CD14-positive monocyte (primary cell): ENCODE measurements at regions not wholly inside any gene's neighbourhood (a gene's known extent, or its start where the extent isn't known, plus 50 kb on each side); places are given as distances from the start of the nearest gene placed in this dataset.

Experiments
- DNase-seq, 3 donors: peaks; one replicate each; pipeline ENCODE4 v3.0.0-alpha.2; 2011 to 2022
- H2AFZ ChIP-seq: 2 replicates; pipeline ENCODE4 v1.6.0; 2012; ENCODE audit warnings: mild to moderate bottlenecking, low read depth, low read length, inconsistent platforms; ENCODE audit not compliant: insufficient read depth, poor library complexity, severe bottlenecking
- H3K27ac ChIP-seq, 2 donors: 1 replicate in 1 of 2; 2 replicates in 1 of 2; pipeline ENCODE4 v1.5.1; 2012 to 2013; ENCODE audit warnings: low read length in 2 of 2, control low read depth in 1 of 2, inconsistent platforms in 1 of 2, low read depth in 1 of 2, mild to moderate bottlenecking in 1 of 2
- H3K27me3 ChIP-seq, 2 donors: one replicate each; pipeline versions ENCODE4 v1.6.0 to v1.6.1; 2011 to 2013; ENCODE audit warnings: low read length in 2 of 2; ENCODE audit not compliant: control insufficient read depth in 2 of 2, insufficient read depth in 2 of 2
- H3K36me3 ChIP-seq, 2 donors: replicated peaks in 1 of 2; 1 replicate in 1 of 2; 2 replicates in 1 of 2; pipeline versions ENCODE4 v1.5.1 to v1.6.1; 2012 to 2013; ENCODE audit warnings: low read length in 2 of 2, control low read depth in 1 of 2, inconsistent platforms in 1 of 2, mild to moderate bottlenecking in 1 of 2; ENCODE audit not compliant: insufficient read depth in 2 of 2, control insufficient read depth in 1 of 2
- H3K4me1 ChIP-seq, 2 donors: 1 replicate in 1 of 2; 2 replicates in 1 of 2; pipeline versions ENCODE4 v1.5.1 to v1.6.1; 2012 to 2013; ENCODE audit warnings: low read length in 2 of 2, control low read depth in 1 of 2, inconsistent platforms in 1 of 2, mild to moderate bottlenecking in 1 of 2, moderate library complexity in 1 of 2; ENCODE audit not compliant: insufficient read depth in 2 of 2, control insufficient read depth in 1 of 2
- H3K4me2 ChIP-seq: replicated peaks from 2 replicates; pipeline ENCODE3; 2012; ENCODE audit warnings: low read length, moderate library complexity, mild to moderate bottlenecking; ENCODE audit not compliant: poor library complexity, severe bottlenecking; ENCODE audit errors: extremely low read depth
- H3K4me3 ChIP-seq, 3 experiments: fragments of 200-600 bp in 1 of 3; sonication (generic) in 1 of 3; replicated peaks in 1 of 3; 1 replicate in 2 of 3; 2 replicates in 1 of 3; pipeline ENCODE4 v1.5.1; 2011 to 2013; ENCODE audit warnings: low read length in 3 of 3, mild to moderate bottlenecking in 3 of 3, control low read depth in 2 of 3, low read depth in 2 of 3, inconsistent platforms in 1 of 3, moderate library complexity in 1 of 3
- H3K79me2 ChIP-seq: 2 replicates; pipeline ENCODE4 v1.6.0; 2012; ENCODE audit warnings: mild to moderate bottlenecking, control low read depth, inconsistent platforms, low read length, moderate library complexity; ENCODE audit not compliant: insufficient read depth
- H3K9ac ChIP-seq: 2 replicates; pipeline ENCODE4 v1.6.0; 2017; ENCODE audit warnings: low read length, mild to moderate bottlenecking; ENCODE audit not compliant: insufficient read depth, poor library complexity, severe bottlenecking
- H3K9me3 ChIP-seq, 2 donors: replicated peaks in 1 of 2; 1 replicate in 1 of 2; 2 replicates in 1 of 2; pipeline versions ENCODE4 v1.5.1 to v1.6.1; 2012 to 2013; ENCODE audit warnings: low read length in 2 of 2, control low read depth in 1 of 2; ENCODE audit not compliant: control insufficient read depth in 1 of 2, insufficient read depth in 1 of 2
- H4K20me1 ChIP-seq: 2 replicates; pipeline ENCODE4 v1.6.0; 2012; ENCODE audit warnings: mild to moderate bottlenecking, low read length, control low read depth, moderate library complexity; ENCODE audit not compliant: insufficient read depth
- H3K27ac Mint-ChIP-seq, 7 donors: one replicate each; pipeline ENCODE4 v1.8.0; 2020; ENCODE audit warnings: mild to moderate bottlenecking in 7 of 7, mixed read lengths in 7 of 7, moderate library complexity in 6 of 7, inconsistent platforms in 2 of 7
- H3K27me3 Mint-ChIP-seq, 3 donors: one replicate each; pipeline ENCODE4 v1.8.0; 2021 to 2022; ENCODE audit warnings: low read depth in 3 of 3, mild to moderate bottlenecking in 3 of 3, mixed read lengths in 3 of 3, moderate library complexity in 3 of 3, inconsistent platforms in 1 of 3
- H3K36me3 Mint-ChIP-seq, 2 donors: one replicate each; pipeline ENCODE4 v1.8.0; 2020; ENCODE audit warnings: mixed read lengths in 2 of 2, inconsistent platforms in 1 of 2, mild to moderate bottlenecking in 1 of 2
- H3K4me1 Mint-ChIP-seq: one replicate; pipeline ENCODE4 v1.8.0; 2020; ENCODE audit warnings: mild to moderate bottlenecking, mixed read lengths
- H3K4me3 Mint-ChIP-seq, 2 donors: one replicate each; pipeline ENCODE4 v1.8.0; 2020; ENCODE audit warnings: mild to moderate bottlenecking in 2 of 2, mixed read lengths in 2 of 2, moderate library complexity in 1 of 2
- H3K9me3 Mint-ChIP-seq, 7 donors: one replicate each; pipeline ENCODE4 v1.8.0; 2020 to 2022; ENCODE audit warnings: mixed read lengths in 7 of 7, mild to moderate bottlenecking in 6 of 7, moderate library complexity in 6 of 7, inconsistent platforms in 2 of 7
- WGBS: methylation state at CpG from one replicate; pipeline ENCODE4 v1.1.5; 2013; ENCODE audit warnings: missing lambda C conversion rate; ENCODE audit not compliant: insufficient coverage; 5-methylcytosine and 5-hydroxymethylcytosine counted together
- intact Hi-C, 2 donors: fragments of 100-400 bp; cut with micrococcal nuclease; formaldehyde crosslinking; loops; one replicate each; pipeline versions ENCODE4 v1.15.0 to v1.15.1; 2023
- TF ChIP-seq, protein P1 (sequence below): fragments of 200-600 bp; IDR thresholded peaks from one replicate; pipeline ENCODE4 v1.8.0; 2022; ENCODE audit warnings: antibody characterized with exemption, mild to moderate bottlenecking

GRCh38 chr6:149196091-149196490 is 121.4 kb upstream of the TAB2 start:
- no peak overlapping the region for H3K27ac Mint-ChIP-seq

DNA sequence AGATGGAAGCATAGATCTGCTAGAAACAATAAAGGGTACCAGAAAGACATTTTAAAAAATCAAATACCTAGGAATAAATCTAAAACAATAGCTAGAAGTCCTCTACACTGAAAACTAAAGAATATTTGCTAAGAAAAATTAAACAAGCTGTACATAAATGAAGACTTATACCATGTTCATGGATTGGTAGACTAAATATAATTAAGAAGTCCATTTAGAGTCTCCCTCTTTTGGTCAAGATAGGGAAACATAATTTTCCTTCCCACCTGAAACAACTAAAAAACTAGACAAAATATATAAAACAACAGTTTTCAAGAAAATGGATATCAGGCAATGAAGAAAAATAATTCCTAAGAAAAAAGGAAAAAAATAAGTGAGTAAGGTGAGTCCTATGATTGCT is 120.0 kb upstream of the TAB2 start:
- Histone ChIP-seq H4K20me1 (no peaks in the 10 kb centered on the region), H3K36me3 (no peaks in the 10 kb centered on the region), H3K27ac (no peak overlapping the region), H3K79me2 (no peaks in the 10 kb centered on the region), H3K4me3 (no peak overlapping the region), H3K9ac (no peak overlapping the region), H3K4me1 (no peaks in the 10 kb centered on the region), H3K4me2 (no peak overlapping the region), H2AFZ (no peak overlapping the region), H3K9me3 (peaks cover 0 to 3% of the 10 kb centered on the region in 2 donors), H3K27me3 (no peaks in the 10 kb centered on the region)
- no peak for DNase-seq
- Mint-ChIP-seq H3K27me3 (peaks cover 0 to 2% (median 0%) of the 10 kb centered on the region in 3 donors), H3K4me3 (no peak overlapping the region), H3K9me3 (peaks cover 0 to 11% (median 10%) of the 10 kb centered on the region in 7 donors), H3K4me1 (no peaks in the 10 kb centered on the region), H3K36me3 (no peaks in the 10 kb centered on the region), H3K27ac (no peak overlapping the region)
- TF ChIP-seq, protein P1, sequence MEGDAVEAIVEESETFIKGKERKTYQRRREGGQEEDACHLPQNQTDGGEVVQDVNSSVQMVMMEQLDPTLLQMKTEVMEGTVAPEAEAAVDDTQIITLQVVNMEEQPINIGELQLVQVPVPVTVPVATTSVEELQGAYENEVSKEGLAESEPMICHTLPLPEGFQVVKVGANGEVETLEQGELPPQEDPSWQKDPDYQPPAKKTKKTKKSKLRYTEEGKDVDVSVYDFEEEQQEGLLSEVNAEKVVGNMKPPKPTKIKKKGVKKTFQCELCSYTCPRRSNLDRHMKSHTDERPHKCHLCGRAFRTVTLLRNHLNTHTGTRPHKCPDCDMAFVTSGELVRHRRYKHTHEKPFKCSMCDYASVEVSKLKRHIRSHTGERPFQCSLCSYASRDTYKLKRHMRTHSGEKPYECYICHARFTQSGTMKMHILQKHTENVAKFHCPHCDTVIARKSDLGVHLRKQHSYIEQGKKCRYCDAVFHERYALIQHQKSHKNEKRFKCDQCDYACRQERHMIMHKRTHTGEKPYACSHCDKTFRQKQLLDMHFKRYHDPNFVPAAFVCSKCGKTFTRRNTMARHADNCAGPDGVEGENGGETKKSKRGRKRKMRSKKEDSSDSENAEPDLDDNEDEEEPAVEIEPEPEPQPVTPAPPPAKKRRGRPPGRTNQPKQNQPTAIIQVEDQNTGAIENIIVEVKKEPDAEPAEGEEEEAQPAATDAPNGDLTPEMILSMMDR, result no peak
- intact Hi-C loops, result no loop called here

More at GRCh38 chr6:149196091-149196490, 121.4 kb upstream of the TAB2 start:
- Histone ChIP-seq H3K27me3 (no peaks in the 10 kb centered on the region), H4K20me1 (no peaks in the 10 kb centered on the region), H3K4me1 (no peaks in the 10 kb centered on the region), H3K36me3 (no peaks in the 10 kb centered on the region), H3K9me3 (peaks cover 0 to 3% of the 10 kb centered on the region in 2 donors), H3K4me3 (no peak overlapping the region), H3K4me2 (no peak overlapping the region), H3K79me2 (no peaks in the 10 kb centered on the region), H2AFZ (no peak overlapping the region), H3K27ac (no peak overlapping the region), H3K9ac (no peak overlapping the region)
- whole genome bisulfite sequencing, result 80% methylated on average over 1 of the region's 3 CpGs
- TF ChIP-seq, protein P1, result no peak
- intact Hi-C loops, result no loop called here
- peaks cover 0 to 2% (median 0%) of the 10 kb centered on the region in 3 donors for H3K27me3 Mint-ChIP-seq
- H3K9me3 Mint-ChIP-seq, result peaks cover 0 to 11% (median 10%) of the 10 kb centered on the region in 7 donors
- H3K36me3 Mint-ChIP-seq, result no peaks in the 10 kb centered on the region
- H3K4me3 Mint-ChIP-seq, result no peak overlapping the region
- no peaks in the 10 kb centered on the region for H3K4me1 Mint-ChIP-seq
- DNase-seq, result no peak
